Ovary (tissue), 3 donors: ENCODE measurements at regions not wholly inside any gene's neighbourhood (a gene's known extent, or its start where the extent isn't known, plus 50 kb on each side); places are given as distances from the start of the nearest gene placed in this dataset.

ENCODE experiments used
- CTCF ChIP-seq, 3 donors: fragments of 450-650 bp in 2 of 3; fragments of 200-600 bp in 1 of 3; IDR thresholded peaks; one replicate each; pipeline versions ENCODE4 v1.5.1 to v1.8.0; 2016 to 2022; ENCODE audit warnings: antibody characterized with exemption in 3 of 3, mild to moderate bottlenecking in 1 of 3
- POLR2A ChIP-seq: fragments of 450-650 bp; IDR thresholded peaks from one replicate; pipeline ENCODE4 v1.6.1; 2017; ENCODE audit warnings: antibody characterized with exemption, mild to moderate bottlenecking, moderate library complexity
- donor health status: DM: no; HTN: no; CAD: no.

GRCh38 chr2:16175247-16175825 lies 235.0 kb downstream of the MYCN start:
- TF ChIP-seq CTCF (IDR thresholded peaks at IDR 0.05) = no peak
- no peak for TF ChIP-seq POLR2A
